Astrocyte (in vitro differentiated cells and primary cell): ENCODE measurements at regions not wholly inside any gene's neighbourhood (a gene's known extent, or its start where the extent isn't known, plus 50 kb on each side); places are given as distances from the start of the nearest gene placed in this dataset.
"Not testable (repeated sequence)": the region's sequence is repeated elsewhere in the genome, so short reads cannot be mapped to it uniquely, and the experiment has no call there.

Source experiments
- CTCF ChIP-seq: IDR thresholded peaks from 2 replicates; pipeline ENCODE4 v1.5.1; 2011; ENCODE audit warnings: low read depth, mild to moderate bottlenecking, inconsistent platforms, low read length, moderate library complexity; ENCODE audit not compliant: insufficient read depth
- EZH2 ChIP-seq: IDR thresholded peaks from 2 replicates; pipeline ENCODE4 v1.6.1; 2012; ENCODE audit warnings: mild to moderate bottlenecking, low read length, inconsistent platforms; ENCODE audit not compliant: insufficient read depth

- TF ChIP-seq CTCF, EZH2: not testable (repeated sequence)
These were observed 656.0 kb downstream of the TENT5A start for GRCh38 chr6:81096464-81096863.
